HCT116 (cell line): ENCODE measurements at regions not wholly inside any gene's neighbourhood (a gene's known extent, or its start where the extent isn't known, plus 50 kb on each side); places are given as distances from the start of the nearest gene placed in this dataset.

ENCODE experiments used
- TF ChIP-seq, protein P1 (sequence below), 3 experiments: fragments of 200-600 bp in 1 of 3; sonication (generic) in 1 of 3; IDR thresholded peaks in 2 of 3; conservative IDR thresholded peaks in 1 of 3; 2 replicates each; pipeline ENCODE4 v1.5.1; 2012 to 2017; ENCODE audit warnings: low read depth in 2 of 3, low read length in 2 of 3, antibody characterized with exemption in 1 of 3, borderline replicate concordance in 1 of 3, control low read depth in 1 of 3, mild to moderate bottlenecking in 1 of 3, mixed read lengths in 1 of 3, mixed run types in 1 of 3, moderate library complexity in 1 of 3; ENCODE audit not compliant: insufficient read depth in 1 of 3
- TF ChIP-seq, protein P2 (sequence below): IDR thresholded peaks from 2 replicates; pipeline ENCODE4 v1.6.1; 2012

DNA sequence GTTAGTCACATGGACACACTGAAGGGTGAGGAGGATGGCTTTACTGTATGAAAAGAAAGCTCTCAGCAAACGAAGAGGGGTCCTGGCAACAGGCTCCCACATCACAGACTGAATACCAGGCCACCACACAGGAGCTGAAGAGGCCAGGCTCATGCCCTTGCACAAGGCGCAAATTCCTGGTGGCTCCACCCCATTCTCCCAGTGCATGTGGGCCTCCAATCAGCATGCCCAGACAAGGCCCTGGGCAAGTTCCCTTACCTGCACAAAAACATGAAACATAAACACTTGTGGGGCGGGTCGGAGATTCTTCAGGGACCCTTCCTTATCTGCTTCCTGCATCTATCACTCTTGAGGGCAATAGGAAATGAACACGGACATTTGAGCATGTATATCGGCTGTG is 935.8 kb upstream of the EDIL3 start:
- TF ChIP-seq, protein P1, sequence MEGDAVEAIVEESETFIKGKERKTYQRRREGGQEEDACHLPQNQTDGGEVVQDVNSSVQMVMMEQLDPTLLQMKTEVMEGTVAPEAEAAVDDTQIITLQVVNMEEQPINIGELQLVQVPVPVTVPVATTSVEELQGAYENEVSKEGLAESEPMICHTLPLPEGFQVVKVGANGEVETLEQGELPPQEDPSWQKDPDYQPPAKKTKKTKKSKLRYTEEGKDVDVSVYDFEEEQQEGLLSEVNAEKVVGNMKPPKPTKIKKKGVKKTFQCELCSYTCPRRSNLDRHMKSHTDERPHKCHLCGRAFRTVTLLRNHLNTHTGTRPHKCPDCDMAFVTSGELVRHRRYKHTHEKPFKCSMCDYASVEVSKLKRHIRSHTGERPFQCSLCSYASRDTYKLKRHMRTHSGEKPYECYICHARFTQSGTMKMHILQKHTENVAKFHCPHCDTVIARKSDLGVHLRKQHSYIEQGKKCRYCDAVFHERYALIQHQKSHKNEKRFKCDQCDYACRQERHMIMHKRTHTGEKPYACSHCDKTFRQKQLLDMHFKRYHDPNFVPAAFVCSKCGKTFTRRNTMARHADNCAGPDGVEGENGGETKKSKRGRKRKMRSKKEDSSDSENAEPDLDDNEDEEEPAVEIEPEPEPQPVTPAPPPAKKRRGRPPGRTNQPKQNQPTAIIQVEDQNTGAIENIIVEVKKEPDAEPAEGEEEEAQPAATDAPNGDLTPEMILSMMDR (IDR thresholded peaks at IDR 0.05 in 2 of 3, conservative IDR thresholded peaks at IDR 0.05 in 1 of 3; ENCODE audit: borderline replicate concordance in 1 of 3, insufficient read depth in 1 of 3, low read depth in 2 of 3, low read length in 2 of 3), result no peak
- TF ChIP-seq, protein P2, sequence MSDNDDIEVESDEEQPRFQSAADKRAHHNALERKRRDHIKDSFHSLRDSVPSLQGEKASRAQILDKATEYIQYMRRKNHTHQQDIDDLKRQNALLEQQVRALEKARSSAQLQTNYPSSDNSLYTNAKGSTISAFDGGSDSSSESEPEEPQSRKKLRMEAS, result no peak
